A673 (cell line): ENCODE measurements at regions not wholly inside any gene's neighbourhood (a gene's known extent, or its start where the extent isn't known, plus 50 kb on each side); places are given as distances from the start of the nearest gene placed in this dataset.

Source experiments
- CTCF ChIP-seq: fragments of 300-800, 200-600 bp; sonication (generic); conservative IDR thresholded peaks from 2 replicates; pipeline ENCODE4 v1.5.1; 2017; ENCODE audit warnings: low read depth, mild to moderate bottlenecking, antibody characterized with exemption, low read length, moderate library complexity, mixed read lengths
- EZH2 ChIP-seq: fragments of 200-600 bp; sonication (generic); IDR thresholded peaks from 2 replicates; pipeline ENCODE4 v1.6.1; 2017; ENCODE audit warnings: borderline replicate concordance, low read depth, mild to moderate bottlenecking, mixed read lengths, antibody characterized with exemption, low read length; ENCODE audit not compliant: poor library complexity, severe bottlenecking

- TF ChIP-seq EZH2, result no peak
- TF ChIP-seq CTCF, result no peak
These were observed 194.4 kb downstream of the FOXA2 start for GRCh38 chr20:22389836-22390542.
